GM18519 (cell line): ENCODE measurements at regions not wholly inside any gene's neighbourhood (a gene's known extent, or its start where the extent isn't known, plus 50 kb on each side); places are given as distances from the start of the nearest gene placed in this dataset.
A peak's percentile ranks its signal among the peaks of the same experiment; 100 is the strongest.
"Not testable (repeated sequence)": the region's sequence is repeated elsewhere in the genome, so short reads cannot be mapped to it uniquely, and the experiment has no call there.

Source experiments
- ATAC-seq: cut with Tn5 transposase; IDR thresholded peaks from one replicate; pipeline ENCODE4 v1.9.1; 2021; ENCODE audit warnings: mild to moderate bottlenecking, moderate library complexity; ENCODE audit not compliant: unreplicated experiment, low FRiP score

- no peak for ATAC-seq
These were observed 1026.5 kb downstream of the NR2F1-AS1 start for GRCh38 chr5:92554447-92555085.

GRCh38 chr5:92553326-92553725 is 1027.7 kb downstream of the NR2F1-AS1 start:
- no peak for ATAC-seq

- no peak for ATAC-seq
These were observed 1028.5 kb downstream of the NR2F1-AS1 start for GRCh38 chr5:92552206-92553160.

GRCh38 chr5:92548346-92548745 is 1032.7 kb downstream of the NR2F1-AS1 start:
- ATAC-seq: no peak

GRCh38 chr5:92544596-92544995 is 1036.4 kb downstream of the NR2F1-AS1 start:
- no peak for ATAC-seq

- no peak for ATAC-seq
These were observed 1037.0 kb downstream of the NR2F1-AS1 start for GRCh38 chr5:92544036-92544435.

- ATAC-seq: no peak
These were observed 1037.8 kb downstream of the NR2F1-AS1 start for GRCh38 chr5:92543201-92543600.

- ATAC-seq: not testable (repeated sequence)
These were observed 1039.0 kb downstream of the NR2F1-AS1 start for GRCh38 chr5:92542017-92542416.

- peak; percentile 85 for ATAC-seq
These were observed 1053.5 kb downstream of the NR2F1-AS1 start for GRCh38 chr5:92527311-92528078.

GRCh38 chr5:92525131-92525530 is 1055.9 kb downstream of the NR2F1-AS1 start:
- no peak for ATAC-seq

- ATAC-seq: no peak
These were observed 1061.0 kb downstream of the NR2F1-AS1 start for GRCh38 chr5:92519811-92520632.

GRCh38 chr5:92518318-92518904 is 1062.6 kb downstream of the NR2F1-AS1 start:
- ATAC-seq: peak; percentile 99

- ATAC-seq: no peak
These were observed 1066.1 kb downstream of the NR2F1-AS1 start for GRCh38 chr5:92514896-92515295.

GRCh38 chr5:92513067-92513466 is 1068.0 kb downstream of the NR2F1-AS1 start:
- ATAC-seq: no peak

GRCh38 chr5:92508271-92508670 is 1072.7 kb downstream of the NR2F1-AS1 start:
- ATAC-seq: no peak

GRCh38 chr5:92505925-92506324 is 1075.1 kb downstream of the NR2F1-AS1 start:
- ATAC-seq: no peak

- ATAC-seq: no peak
These were observed 1075.9 kb downstream of the NR2F1-AS1 start for GRCh38 chr5:92505145-92505544.

- ATAC-seq: no peak
These were observed 1076.7 kb downstream of the NR2F1-AS1 start for GRCh38 chr5:92504346-92504745.

- ATAC-seq: no peak
These were observed 1080.3 kb downstream of the NR2F1-AS1 start for GRCh38 chr5:92500752-92501151.

- ATAC-seq: no peak
These were observed 1084.5 kb downstream of the NR2F1-AS1 start for GRCh38 chr5:92496545-92496944.
